MV-4-11 (cell line): ENCODE measurements at regions not wholly inside any gene's neighbourhood (a gene's known extent, or its start where the extent isn't known, plus 50 kb on each side); places are given as distances from the start of the nearest gene placed in this dataset.
"Not testable (repeated sequence)": the region's sequence is repeated elsewhere in the genome, so short reads cannot be mapped to it uniquely, and the experiment has no call there.

ENCODE experiments used
- DNase-seq: peaks from one replicate; lab custom pipeline; 2025; lab: John Stamatoyannopoulos, UW

- peak; percentile 54 for DNase-seq
Measured at GRCh38 chr17:77086433-77087010, 54.2 kb upstream of the SEC14L1 start.

DNA sequence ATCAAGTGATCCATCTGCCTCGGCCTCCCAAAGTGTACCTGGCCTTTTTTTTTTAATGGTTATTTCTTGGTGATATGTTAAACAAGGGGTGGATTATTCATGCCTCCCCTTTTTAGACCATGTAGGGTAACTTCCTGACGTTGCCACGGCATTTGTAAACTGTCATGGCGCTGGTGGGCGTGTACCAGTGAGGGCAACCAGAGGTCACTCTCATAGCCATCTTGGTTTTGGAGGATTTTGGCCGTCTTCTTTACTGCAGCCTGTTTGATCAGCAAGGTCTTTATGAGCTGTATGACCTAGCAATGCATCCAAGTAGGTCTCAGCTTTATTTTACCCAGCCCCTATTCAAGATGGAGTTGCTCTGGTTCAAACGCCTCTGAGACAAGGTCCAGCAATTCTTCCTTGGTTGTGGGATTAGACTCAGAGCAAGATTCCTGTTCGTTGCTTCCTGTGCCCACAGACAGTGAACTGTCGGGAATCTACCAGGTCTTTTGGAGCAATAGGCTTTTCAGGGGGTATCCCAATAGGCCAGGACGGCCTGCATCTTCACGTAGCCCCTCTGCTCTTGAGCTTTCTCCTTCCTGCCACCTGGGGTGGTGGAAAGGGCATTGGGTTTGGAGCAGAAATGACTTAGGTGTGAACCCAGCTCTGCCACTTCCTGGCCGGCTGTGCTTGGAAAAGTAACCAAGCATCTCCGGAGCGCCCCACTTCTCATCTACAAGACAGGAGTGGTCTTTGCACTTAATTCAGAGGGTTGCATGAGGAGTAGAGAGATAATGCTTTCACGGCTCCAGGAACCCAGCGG lies 52.9 kb upstream of the SEC14L1 start:
- no peak for DNase-seq

- peak; percentile 98 for DNase-seq
Measured at GRCh38 chr17:77088455-77089123, 52.2 kb upstream of the SEC14L1 start.

GRCh38 chr17:77089124-77089490 lies 51.7 kb upstream of the SEC14L1 start:
- DNase-seq = no peak

- not testable (repeated sequence) for DNase-seq
Measured at GRCh38 chr17:77089949-77090348, 50.8 kb upstream of the SEC14L1 start.

GRCh38 chr17:77090476-77090875 lies 50.3 kb upstream of the SEC14L1 start:
- DNase-seq = no peak
